NCI-H748 treated with DMSO at 0.1 percent for 48 hours (cell line): ENCODE measurements at regions not wholly inside any gene's neighbourhood (a gene's known extent, or its start where the extent isn't known, plus 50 kb on each side); places are given as distances from the start of the nearest gene placed in this dataset.
A peak's percentile ranks its signal among the peaks of the same experiment; 100 is the strongest.
"Not testable (repeated sequence)": the region's sequence is repeated elsewhere in the genome, so short reads cannot be mapped to it uniquely, and the experiment has no call there.

ENCODE experiments used
- DNase-seq: peaks from one replicate; lab custom pipeline; 2025; lab: John Stamatoyannopoulos, UW

DNA sequence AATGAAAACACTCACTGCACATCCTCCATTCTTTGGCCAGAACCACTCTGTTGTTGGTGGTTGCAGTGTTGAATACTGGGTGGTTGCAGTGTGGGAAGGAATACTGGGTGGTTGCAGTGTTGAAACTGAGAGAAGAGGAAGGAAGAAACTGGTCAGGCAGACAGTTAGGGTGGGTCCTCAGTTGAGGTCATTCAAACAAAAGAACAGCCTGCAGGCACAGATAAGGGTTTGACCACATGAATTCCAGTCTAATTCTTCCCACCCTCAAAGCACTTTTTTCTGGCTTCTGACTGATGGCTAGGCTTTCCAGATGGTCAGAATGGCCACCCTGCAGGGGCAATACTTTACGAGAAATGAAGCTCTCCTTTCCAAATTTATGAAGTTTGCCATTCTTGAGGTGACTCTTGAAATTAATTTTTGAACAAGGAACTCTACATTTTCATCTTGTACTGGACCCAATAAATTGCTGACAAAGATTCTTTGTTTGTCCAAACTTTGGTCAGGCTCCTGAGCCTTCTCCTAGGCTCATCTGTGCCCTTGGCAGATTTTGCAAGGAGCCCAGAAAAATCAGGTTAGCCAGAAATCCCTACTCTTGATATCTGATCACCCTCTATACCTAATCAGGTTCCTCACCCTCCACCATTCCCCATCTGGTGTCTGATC is 596.6 kb upstream of the CDH5 start:
- DNase-seq: no peak

DNA sequence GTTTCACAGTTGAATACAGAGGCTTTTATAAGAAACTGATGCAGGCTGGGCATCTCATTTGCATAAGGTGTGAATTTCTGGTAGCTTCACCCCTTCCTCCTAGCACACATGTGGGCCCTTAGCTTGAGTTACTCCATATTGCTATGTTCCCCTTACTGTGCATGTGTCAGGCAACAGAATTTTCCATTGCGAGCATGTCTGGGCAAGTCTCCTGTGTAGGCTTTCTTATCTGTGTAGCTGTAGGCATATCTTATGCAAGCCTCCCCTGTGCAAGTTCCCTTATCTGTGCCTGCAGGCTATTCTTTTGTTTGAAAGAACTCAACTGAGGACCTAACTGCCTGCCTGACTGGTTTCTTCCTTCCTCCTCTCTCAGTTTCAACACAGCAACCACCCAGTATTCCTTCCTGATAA is 597.4 kb upstream of the CDH5 start:
- no peak for DNase-seq

DNA sequence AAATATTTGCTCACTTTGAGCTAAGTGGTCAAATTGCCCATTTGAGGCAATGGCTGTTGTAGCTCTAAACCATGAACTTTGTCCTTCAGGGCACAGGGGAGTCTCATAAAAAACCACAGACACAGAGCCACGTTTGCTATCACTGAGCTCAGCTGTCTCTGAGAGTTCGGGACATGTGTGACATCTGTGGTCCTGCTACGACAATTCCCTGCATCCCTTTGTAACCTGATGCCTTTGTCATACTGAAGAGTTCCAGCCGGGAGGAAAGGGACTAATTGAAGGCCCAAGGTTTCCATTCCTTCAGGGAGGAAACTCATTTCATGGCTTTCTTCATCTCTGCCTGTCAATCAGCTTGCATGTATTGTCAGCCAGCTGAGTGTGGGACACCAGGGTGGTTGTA is 599.4 kb upstream of the CDH5 start:
- DNase-seq: no peak

DNA sequence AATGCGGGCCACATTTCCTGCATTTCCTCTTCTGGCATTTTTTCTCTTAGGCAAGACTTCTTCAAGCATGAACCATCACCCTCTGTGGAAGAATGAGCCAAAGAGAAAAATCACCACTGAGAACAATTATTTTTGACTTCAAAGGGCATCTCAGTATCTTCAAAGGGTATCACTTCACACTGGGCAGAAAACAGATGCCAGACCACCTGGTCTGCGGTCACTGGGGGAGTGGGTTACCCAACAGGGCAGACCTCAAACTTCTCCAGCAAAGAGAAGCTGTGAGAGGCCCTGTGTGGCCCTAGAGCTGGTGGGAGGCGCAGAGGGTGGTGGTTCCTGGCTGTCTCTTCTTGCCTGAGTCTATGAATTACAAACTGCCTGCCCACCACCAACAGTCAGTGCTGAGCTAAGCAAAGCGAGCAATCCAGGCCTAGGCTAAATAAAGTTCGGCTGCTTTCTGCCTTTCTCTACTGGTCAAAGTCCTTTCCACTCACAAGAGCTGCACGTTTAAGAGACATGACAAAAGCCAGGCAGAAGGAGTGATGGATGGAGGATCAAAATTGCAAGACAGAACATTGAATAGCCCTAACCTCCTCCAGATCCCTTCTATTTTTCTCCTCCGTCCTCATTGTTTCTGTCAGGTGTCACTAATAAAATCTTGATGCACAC is 602.7 kb upstream of the CDH5 start:
- no peak for DNase-seq

DNA sequence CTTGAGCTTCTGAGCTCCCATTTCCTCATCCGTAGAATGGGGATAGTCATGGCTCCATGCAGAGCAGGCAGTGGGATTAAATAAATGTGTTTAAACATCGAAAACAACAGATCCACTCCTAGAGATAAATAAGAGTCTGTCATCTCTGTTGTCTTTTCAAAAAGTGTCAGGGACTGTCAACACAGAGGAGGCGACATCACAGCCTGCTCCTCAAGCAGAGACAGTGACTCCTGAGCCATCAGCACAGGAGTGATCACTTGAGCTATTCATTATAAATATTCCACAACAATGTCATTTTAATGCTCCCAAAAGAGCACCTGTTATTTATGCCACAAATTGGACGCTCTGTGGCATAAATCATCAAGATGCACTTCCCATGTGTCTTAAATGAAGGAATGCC is 605.6 kb upstream of the CDH5 start:
- DNase-seq: no peak

DNA sequence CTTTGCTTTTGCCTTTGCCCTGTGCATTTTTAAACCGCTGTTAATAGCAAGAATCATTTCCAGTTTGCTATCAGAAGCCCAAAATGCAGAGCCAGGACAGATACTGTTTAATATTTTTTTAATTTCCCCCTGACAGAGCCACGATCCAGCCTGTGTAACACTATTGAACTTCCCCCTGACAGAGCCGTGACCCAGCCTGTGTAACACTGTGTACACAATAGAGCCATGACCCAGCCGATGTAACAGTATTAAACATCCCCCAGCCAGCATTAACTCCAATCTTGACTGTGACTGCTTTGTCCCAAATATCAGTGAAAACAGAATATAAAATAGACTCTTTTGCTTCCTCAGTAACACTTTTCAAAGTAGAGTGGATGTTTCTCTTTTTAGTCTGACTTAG is 607.9 kb upstream of the CDH5 start:
- DNase-seq: no peak

DNA sequence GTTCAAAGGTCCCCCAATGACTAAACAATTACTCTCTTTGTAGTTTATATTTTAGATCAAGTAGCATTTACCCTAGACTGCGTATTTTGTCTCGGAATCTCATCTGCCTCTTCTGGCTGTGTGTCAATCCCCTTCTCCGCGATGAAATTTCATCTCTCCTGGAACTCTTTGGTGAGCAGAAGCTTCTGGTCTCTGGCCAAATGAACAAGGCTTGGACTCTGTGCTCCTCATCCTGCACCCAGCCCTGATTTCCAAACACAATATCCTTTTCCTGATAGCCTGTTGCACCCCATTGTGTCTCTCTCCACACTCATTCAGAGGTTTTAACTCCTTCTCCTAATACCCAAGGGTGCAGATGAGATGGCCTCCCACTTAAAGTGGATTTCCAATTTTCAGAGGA is 609.4 kb upstream of the CDH5 start:
- peak; percentile 56 for DNase-seq

DNA sequence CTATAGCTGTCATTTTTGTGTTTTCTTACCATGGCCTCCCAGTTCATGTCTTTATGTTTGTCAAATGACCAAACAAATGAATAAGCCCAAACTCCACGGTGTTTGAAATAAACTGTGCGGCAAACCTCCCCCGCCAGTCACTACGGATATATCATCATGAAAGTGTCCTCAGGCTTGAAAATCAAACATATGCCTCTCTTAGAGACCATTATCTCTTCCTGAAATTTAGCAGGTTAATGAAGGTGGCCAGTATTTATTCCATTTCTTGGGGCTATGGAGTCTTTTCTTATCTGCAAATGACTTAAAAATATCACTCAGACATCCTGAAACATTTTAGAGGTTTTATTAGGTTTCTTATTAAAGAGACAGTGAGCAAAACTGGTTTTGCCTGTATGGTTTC is 610.3 kb upstream of the CDH5 start:
- no peak for DNase-seq

DNA sequence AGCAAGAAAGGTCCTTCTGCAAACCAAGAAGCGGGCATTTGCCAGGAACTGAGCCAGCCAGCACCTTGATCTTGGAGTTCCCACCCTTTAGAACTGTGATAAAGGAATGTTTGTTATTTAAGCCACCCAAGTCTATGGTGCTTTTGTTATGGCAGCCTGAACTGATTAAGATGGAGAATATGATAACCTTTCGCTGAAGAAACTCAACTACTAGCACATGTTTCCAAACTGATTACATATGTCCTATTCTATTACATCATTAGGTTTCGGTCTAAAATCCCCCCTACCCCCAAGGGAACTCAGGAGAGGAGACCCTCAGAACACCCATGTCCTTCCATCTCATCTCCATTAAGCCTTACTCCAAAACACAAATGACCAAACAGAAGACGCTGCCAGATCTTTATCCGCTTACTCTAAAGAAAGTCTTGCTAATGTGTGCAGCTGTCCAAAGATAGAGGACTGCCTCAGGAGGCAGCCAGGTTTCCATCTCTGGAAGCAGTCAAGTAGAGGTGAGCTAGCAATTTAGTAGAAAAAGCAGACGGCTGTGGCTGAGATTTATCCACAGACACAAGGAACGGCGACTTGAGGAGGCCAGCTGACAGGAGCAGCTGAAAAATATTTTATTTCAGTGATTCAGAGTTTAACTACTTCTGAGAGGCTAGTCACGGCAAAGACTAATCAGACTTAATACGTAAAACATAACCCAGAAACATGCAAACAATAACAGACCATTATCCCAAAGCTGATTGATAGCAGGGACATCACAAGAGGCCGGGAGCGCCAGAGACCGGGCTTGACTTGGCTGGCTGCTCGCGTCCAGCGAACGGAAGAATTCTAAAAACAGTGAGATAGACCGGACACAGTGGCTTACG is 611.4 kb upstream of the CDH5 start:
- no peak for DNase-seq

DNA sequence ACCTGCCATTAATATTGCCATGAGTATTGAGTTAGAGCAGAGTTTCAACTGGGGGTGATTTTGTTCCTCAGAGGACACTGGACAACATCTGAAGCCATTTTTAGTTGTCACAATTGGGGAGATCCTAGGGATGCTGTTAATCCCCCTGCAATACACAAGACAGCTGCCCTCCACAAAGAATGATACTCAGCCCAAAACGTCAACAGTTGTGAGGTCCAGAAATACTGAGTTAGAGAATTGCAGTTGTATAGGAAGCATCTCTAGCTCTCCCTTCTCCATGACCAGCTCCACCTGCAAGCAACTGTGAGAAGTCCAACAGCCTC is 614.0 kb upstream of the CDH5 start:
- DNase-seq: no peak

DNA sequence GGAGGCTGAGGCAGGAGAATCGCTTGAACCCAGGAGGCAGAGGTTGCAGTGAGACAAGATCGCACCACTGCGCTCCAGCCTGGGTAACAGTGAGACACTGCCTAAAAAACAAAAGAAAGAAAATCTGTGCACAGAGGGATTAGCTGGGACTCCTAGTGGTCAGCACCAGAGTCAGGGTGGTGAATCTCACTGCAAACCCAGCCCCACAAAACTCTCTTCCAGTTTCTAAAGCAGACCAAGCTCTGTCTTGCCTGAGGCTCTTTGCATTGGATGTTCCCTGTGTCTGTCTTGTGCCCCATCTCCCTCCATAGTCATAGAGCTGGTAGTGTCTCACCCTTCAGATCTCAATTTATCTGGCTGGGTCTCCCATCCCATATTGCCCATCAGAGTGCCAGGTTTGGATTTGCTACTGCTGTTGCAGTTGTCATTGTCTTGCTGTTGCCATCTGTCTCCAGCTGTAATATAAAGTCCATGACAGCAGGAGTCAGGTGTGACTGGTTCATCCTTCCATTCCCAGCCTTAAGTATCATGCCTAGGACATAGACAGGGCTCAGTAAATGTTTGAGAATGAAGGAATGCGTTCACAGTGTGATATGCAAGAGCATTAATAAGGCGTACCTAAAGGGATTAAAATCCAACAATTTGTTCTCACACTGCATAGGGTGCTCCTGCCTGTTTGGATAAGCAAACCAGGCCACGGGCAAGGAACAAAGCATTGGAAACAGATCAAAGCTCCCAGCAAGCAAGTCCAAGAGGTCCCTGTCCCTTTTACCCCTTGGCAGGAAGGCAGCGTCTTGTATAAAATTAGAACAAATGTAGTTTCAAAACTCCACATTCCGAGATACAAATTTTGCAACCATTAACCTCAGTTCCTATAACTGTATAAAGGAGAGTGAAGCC is 614.6 kb upstream of the CDH5 start:
- DNase-seq: no peak

DNA sequence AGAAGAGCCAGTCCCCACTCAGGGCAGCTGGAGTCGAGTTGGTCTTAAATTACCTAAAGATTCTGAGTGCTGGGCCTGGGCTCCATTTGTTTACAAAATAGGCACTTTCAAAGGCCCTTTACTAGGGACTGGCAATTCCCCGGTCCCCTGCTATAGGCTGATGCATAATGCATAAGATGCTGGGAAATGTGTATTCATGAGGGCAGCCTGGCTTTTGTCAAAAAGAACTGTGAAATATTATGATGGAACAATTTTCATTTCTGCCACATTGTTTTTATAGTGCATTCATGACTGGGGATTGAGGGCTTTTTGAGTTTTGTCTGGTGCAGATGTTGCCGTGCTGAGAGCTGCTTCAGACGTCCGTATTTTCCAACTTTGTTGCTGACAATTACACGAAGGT is 617.0 kb upstream of the CDH5 start:
- no peak for DNase-seq

DNA sequence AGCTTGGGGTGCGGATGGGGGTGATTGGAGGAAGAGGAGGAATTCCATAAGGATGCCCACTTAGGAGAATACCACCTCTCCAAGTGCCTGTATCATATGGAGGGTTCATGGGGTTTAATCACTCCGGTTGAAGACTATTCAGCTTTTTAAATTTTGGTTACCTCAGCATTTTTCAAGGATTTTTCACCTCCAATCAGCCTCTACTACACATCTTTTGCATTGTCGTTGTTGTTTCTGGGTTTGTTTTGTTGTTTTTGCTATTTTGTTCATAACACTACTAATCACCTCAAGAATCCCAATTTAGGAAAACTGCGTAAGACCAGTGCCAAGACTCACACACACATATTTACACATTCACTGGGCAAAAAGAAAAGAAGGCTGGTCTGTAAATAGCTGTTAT is 619.5 kb upstream of the CDH5 start:
- DNase-seq: no peak

DNA sequence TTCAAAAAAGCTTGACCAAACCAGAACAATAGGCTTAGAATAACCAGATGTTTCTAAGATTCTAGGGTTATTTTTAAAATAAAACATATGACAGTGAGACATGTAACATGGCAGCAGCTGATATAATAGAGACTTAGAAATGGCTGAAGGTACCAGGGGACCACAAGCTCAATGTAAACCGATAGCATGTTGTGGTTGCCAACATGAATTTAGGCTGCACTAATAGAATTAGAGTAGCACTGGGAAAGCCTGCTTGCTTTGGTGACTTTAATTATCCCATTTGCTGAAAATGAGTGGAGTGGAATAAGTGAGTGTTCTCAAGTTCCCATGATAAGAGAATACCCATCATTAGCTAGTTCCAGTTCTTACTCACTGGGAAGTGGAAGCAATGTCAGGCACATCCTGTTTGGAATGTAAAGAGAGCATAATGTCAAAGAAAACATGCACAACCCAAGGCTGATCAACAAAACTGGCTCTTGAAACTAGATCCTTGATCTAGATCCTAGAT is 621.2 kb upstream of the CDH5 start:
- no peak for DNase-seq

DNA sequence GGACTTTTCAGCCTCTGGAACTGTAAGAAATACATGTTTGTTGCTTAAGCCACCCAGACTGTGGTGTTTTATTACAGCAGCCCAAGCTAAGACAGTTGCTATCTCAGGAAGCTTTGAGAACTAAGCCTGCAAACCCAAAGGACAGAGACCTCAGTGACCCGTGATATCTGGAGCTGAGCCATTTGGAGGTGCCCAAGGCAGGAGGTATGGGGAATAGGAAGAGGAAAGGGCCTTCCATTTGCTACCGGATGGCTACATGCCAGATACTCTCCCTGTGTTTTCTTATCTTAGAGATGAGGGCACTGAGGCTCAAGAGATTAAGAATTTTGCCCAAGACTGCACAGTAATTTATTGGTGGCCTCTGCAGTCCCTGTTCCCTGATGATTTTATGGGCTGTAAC is 622.1 kb upstream of the CDH5 start:
- DNase-seq: no peak

DNA sequence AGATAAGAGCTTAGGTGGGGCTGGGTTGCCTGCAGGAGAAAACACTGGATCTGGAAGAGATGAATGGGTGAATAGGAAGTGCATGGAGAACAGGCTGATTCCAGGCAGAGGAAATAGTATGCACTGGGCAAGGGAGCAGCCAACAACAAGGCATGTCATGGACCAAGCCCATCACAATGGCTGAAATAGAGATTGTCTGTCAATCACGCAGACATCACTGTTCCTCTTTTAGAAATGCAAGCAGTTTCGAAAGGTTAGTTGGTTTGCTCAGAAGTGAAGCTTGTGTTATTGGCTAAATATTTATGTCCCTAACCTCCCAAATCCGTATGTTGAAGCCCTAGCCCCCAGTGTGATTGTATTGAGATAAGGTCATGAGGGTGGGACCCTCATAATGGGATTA is 621.7 kb upstream of the CDH11 start:
- DNase-seq: no peak

DNA sequence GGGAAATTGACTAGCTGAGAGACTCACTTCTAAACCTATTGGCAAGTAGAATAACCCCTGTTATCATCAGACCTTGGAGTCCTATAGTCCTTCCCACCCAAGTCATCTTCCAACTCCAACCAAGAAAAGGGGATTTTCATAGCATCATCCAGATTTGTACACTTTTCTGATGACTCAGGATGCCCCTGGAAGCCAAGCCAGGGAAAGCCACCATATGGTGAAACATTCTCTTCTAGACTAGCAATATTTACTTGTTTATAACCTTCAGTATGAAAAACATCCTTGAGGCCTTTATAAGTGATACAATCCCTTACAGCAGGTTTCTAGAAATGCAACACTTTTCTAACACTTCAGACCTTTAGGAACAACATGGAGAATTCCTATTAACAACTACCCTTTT is 618.8 kb upstream of the CDH11 start:
- no peak for DNase-seq

DNA sequence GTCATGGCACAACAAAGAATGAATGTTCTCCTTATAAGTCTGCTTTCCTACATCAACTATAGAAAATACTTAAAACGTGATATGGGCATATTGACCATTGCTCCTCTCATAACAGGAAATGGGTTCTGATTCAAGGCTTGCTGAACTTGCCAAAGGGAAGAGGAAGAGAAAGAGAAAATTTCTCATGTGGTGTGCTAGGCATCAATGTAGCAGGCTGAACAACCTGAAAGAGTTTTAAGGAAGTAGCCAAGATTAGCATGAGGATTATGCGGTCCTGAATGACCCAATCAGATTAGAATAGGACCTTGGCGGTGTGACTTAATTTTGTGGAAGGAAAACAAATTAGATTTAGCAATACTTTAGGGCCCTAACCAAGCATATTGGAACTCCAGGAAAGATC is 617.7 kb upstream of the CDH11 start:
- no peak for DNase-seq

DNA sequence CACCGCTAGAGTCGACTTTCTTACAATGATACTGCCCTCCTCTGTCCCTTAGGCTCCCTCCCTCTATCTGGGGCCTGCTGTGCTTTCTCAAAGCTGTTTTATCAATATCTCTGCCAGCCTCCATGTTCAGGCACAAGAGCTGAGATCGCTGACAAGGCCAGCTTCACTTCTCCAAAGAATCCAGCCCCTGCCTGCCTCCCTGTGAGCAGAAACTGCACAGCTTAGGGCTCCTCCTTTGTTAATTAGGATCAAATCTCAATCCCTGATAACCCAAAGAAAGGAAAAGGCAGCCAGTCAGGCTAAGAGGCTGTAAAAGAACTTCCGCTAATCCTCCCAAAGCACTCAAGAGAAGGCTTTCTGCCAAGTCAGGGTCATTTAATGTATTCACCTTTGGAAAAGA is 616.0 kb upstream of the CDH11 start:
- no peak for DNase-seq

DNA sequence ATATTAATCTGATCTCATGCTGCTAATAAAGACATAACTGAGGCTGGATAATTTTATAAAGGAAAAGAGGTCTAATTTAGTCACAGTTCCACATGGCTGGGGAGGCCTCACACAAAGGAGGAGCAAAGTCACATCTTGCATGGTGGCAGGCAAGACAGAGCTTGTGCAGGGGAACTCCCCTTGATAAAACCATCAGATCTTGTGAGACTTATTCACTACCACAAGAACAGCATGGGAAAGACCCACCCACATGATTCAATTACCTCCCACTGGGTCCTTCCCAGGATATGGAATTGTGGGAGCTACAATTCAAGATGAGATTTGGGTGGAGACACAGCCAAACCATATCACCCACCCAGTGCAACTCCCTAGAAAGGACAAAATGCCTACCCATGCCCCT is 613.8 kb upstream of the CDH11 start:
- not testable (repeated sequence) for DNase-seq

DNA sequence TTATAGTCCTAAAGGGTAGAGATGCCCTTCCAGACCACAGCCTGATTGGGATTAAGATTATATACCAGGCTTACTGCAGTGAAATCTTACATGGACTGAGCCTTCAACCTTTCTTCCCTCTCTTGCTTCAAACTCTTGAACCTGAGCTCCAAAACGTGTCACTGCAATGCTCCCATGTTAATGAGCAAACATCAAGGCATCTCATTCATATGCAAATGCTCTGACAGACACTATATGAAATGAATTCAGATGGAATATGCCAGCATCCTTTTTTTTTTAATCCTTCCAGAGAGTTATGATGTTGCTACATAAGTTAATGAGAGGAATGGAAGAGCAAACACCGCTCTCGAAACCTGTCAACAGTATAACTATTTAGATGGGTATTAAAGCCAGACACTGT is 611.9 kb upstream of the CDH11 start:
- no peak for DNase-seq

DNA sequence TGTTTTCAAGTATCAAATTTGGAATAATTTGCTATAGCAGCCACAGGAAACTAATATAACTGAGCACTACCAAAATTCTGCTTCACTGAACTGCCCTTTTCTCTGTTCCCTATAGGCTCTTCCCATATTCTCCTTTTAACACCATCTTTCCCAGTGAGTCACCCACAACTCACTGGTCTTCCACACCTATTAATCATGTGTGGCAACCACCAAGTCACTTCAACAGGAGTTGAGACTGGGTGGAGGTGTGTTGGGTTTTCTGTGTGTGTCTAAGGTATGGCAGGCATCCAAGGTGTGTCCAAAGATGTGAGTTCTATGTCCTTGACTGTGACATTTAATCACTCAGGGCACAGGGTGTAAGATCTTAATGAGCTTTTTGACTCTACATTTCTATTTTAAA is 610.0 kb upstream of the CDH11 start:
- DNase-seq: no peak
